Ascending aorta (tissue), 2 donors: ENCODE measurements at regions not wholly inside any gene's neighbourhood (a gene's known extent, or its start where the extent isn't known, plus 50 kb on each side); places are given as distances from the start of the nearest gene placed in this dataset.

Experiments used
- DNase-seq, 2 donors: peaks; one replicate each; pipeline ENCODE4 v3.0.0-alpha.2; 2019; ENCODE audit warnings: low spot score in 2 of 2
- H3K27ac ChIP-seq, 2 donors: fragments of 200-600 bp; sonication (generic); one replicate each; pipeline ENCODE4 v1.5.1; 2016 to 2017; ENCODE audit warnings: mild to moderate bottlenecking in 1 of 2
- H3K27me3 ChIP-seq: fragments of 200-600 bp; sonication (generic); one replicate; pipeline ENCODE4 v1.5.1; 2017
- H3K36me3 ChIP-seq, 2 donors: fragments of 200-600 bp; sonication (generic); one replicate each; pipeline ENCODE4 v1.5.1; 2016
- H3K4me1 ChIP-seq, 2 donors: fragments of 200-600 bp; sonication (generic); one replicate each; pipeline ENCODE4 v1.5.1; 2016 to 2017; ENCODE audit warnings: mild to moderate bottlenecking in 1 of 2
- H3K4me3 ChIP-seq, 2 donors: fragments of 200-600 bp; sonication (generic); one replicate each; pipeline ENCODE4 v1.5.1; 2016 to 2017; ENCODE audit warnings: mild to moderate bottlenecking in 1 of 2
- H3K9me3 ChIP-seq, 2 donors: fragments of 200-600 bp; sonication (generic); one replicate each; pipeline ENCODE4 v1.5.1; 2016
- intact Hi-C: fragments of 100-400 bp; cut with DNase I; formaldehyde crosslinking; loops from one replicate; pipeline ENCODE4 v1.15.1; 2023
- TF ChIP-seq, protein P1 (sequence below), 3 experiments: fragments of 200-600 bp in 2 of 3; fragments of 450-650 bp in 1 of 3; sonication (generic) in 2 of 3; IDR thresholded peaks; one replicate each; pipeline ENCODE4 v1.5.1; 2016 to 2019; ENCODE audit warnings: antibody characterized with exemption in 3 of 3, mild to moderate bottlenecking in 1 of 3, moderate library complexity in 1 of 3

DNA sequence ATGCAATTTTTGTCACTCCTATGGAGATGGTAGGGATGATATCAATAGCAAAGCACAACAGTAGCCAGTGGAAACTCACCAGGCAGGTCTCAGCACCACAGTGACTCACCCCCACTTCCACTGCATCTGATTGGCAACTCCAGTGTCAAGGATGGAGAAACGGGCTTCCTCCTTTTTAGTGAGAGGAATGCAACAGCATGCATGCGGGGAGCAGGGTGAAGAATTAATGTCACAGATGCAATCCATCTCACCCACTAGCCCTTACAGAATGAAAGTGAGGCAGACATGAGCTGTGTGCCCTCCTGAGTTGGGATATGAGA is 467.0 kb upstream of the C16orf82 start:
- Histone ChIP-seq H3K36me3 (no peaks in the 10 kb centered on the region), H3K4me3 (no peak overlapping the region), H3K9me3 (no peaks in the 10 kb centered on the region), H3K27ac (no peak overlapping the region), H3K27me3 (no peaks in the 10 kb centered on the region), H3K4me1 (no peaks in the 10 kb centered on the region)
- TF ChIP-seq, protein P1, sequence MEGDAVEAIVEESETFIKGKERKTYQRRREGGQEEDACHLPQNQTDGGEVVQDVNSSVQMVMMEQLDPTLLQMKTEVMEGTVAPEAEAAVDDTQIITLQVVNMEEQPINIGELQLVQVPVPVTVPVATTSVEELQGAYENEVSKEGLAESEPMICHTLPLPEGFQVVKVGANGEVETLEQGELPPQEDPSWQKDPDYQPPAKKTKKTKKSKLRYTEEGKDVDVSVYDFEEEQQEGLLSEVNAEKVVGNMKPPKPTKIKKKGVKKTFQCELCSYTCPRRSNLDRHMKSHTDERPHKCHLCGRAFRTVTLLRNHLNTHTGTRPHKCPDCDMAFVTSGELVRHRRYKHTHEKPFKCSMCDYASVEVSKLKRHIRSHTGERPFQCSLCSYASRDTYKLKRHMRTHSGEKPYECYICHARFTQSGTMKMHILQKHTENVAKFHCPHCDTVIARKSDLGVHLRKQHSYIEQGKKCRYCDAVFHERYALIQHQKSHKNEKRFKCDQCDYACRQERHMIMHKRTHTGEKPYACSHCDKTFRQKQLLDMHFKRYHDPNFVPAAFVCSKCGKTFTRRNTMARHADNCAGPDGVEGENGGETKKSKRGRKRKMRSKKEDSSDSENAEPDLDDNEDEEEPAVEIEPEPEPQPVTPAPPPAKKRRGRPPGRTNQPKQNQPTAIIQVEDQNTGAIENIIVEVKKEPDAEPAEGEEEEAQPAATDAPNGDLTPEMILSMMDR (IDR thresholded peaks at IDR 0.05): no peak
- no peak for DNase-seq
- intact Hi-C loops: no loop called here

DNA sequence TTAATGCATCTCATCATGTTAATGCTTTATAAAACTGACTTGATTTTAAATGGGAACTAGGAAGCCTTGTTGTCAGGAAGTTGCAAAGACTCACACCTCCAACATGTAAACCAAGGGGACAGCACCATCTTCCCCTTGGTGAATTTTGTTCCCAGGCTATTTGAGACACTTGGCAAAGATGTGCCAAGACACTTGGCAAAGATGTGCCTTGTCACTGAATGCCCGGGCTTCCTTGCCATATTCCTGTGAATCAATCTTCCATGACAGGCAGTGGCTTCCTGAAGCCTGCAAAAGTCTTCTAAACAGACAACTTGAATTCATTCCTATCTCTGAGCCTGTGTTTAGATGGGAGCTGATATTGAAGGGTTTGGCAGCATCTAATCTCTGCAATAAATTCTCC is 465.4 kb upstream of the C16orf82 start:
- Histone ChIP-seq H3K4me3 (no peak overlapping the region), H3K27me3 (no peaks in the 10 kb centered on the region), H3K9me3 (no peaks in the 10 kb centered on the region), H3K27ac (no peak overlapping the region), H3K36me3 (no peaks in the 10 kb centered on the region), H3K4me1 (no peaks in the 10 kb centered on the region)
- TF ChIP-seq, protein P1 (IDR thresholded peaks at IDR 0.05): no peak
- no peak for DNase-seq
- intact Hi-C loops: no loop called here

DNA sequence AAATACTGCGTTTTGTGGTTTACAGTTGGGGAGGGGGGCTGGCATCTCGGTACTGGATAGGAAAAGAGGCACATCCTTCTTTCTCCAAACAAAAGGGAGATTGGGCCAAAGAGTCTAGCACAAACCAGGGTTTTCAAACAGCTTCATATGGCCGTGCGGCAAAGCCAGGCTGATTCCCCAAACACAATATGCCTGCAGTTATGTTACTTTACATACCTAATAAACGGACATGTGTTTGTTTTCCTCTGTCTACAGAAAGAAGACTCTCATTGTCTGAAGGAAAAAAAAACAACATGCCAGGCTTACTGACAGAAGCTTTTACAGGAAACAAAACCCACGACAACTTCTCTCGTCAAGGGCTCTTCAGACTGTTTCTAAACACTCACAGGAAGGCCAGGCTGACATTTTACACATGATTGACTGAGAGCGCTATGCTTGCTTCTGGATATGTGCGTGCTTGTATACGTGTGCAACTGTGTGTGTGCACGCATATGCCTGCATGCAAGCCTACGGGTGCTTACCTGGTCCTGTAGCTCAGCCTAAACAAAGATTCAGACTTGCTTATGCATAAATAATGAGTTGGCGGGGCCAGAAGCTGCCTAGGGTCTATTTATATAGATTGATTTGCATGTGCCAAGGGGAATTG is 461.0 kb upstream of the C16orf82 start:
- no peak overlapping the region for H3K4me3 ChIP-seq
- no peaks in the 10 kb centered on the region for H3K36me3 ChIP-seq
- H3K4me1 ChIP-seq: no peaks in the 10 kb centered on the region
- intact Hi-C loops: no loop called here
- H3K9me3 ChIP-seq: no peaks in the 10 kb centered on the region
- TF ChIP-seq, protein P1 (IDR thresholded peaks at IDR 0.05): no peak
- no peaks in the 10 kb centered on the region for H3K27me3 ChIP-seq
- DNase-seq: no peak
- H3K27ac ChIP-seq: no peak overlapping the region

DNA sequence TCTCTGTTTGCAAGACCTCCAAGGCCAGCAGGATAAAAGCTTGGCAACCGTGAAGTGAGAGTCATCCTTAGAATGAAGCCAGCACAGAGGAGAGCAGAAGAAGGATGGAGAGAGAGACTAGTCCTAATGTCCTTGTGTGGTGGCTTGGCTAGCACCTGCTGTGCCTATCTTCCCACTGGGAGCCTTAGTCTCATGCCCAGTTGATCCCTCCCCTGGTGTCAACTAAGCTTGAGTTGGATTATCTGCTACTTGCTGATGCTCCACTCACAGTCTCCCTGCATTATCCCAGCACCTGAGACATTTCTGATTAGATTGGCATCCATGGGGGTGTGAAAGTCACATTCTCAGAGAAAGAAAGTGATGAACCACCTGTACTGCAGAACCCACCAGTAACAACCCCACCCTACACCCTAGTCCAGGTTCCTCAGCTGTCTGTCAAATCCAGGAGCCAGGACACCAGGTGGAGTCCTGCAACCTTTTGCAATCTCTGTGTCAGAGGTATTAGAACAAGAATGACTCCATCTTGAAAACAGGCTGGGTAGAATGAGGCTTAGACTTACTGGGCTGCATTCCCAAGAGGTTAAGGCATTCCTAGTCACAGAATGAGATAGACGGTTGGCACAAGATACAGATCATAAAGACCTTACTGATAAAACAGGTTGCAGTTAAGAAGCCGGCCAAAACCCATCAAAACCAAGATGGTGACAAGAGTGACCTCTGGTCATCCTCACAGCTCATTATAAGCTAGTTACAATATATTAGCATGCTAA is 460.2 kb upstream of the C16orf82 start:
- Histone ChIP-seq H3K9me3 (no peaks in the 10 kb centered on the region), H3K27ac (no peak overlapping the region), H3K27me3 (no peaks in the 10 kb centered on the region), H3K4me3 (no peak overlapping the region), H3K36me3 (no peaks in the 10 kb centered on the region), H3K4me1 (no peaks in the 10 kb centered on the region)
- intact Hi-C loops: no loop called here
- TF ChIP-seq, protein P1 (IDR thresholded peaks at IDR 0.05): no peak
- DNase-seq: no peak

- no peaks in the 10 kb centered on the region for H3K4me1 ChIP-seq
- intact Hi-C loops: no loop called here
- no peaks in the 10 kb centered on the region for H3K27me3 ChIP-seq
- H3K9me3 ChIP-seq: no peaks in the 10 kb centered on the region
- no peaks in the 10 kb centered on the region for H3K36me3 ChIP-seq
- H3K27ac ChIP-seq: no peak overlapping the region
- TF ChIP-seq, protein P1 (IDR thresholded peaks at IDR 0.05): no peak
- no peak overlapping the region for H3K4me3 ChIP-seq
- no peak for DNase-seq
These were observed 452.4 kb upstream of the C16orf82 start for GRCh38 chr16:26614237-26614841.
